ENCODE measurements at regions not wholly inside any gene's neighbourhood (a gene's known extent, or its start where the extent isn't known, plus 50 kb on each side); places are given as distances from the start of the nearest gene placed in this dataset.

- TF ChIP-seq, protein P1, sequence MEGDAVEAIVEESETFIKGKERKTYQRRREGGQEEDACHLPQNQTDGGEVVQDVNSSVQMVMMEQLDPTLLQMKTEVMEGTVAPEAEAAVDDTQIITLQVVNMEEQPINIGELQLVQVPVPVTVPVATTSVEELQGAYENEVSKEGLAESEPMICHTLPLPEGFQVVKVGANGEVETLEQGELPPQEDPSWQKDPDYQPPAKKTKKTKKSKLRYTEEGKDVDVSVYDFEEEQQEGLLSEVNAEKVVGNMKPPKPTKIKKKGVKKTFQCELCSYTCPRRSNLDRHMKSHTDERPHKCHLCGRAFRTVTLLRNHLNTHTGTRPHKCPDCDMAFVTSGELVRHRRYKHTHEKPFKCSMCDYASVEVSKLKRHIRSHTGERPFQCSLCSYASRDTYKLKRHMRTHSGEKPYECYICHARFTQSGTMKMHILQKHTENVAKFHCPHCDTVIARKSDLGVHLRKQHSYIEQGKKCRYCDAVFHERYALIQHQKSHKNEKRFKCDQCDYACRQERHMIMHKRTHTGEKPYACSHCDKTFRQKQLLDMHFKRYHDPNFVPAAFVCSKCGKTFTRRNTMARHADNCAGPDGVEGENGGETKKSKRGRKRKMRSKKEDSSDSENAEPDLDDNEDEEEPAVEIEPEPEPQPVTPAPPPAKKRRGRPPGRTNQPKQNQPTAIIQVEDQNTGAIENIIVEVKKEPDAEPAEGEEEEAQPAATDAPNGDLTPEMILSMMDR (IDR thresholded peaks at IDR 0.05): no peak
- no peak for TF ChIP-seq POLR2A (IDR thresholded peaks at IDR 0.05)
- no peak for TF ChIP-seq POLR2AphosphoS5 (IDR thresholded peaks at IDR 0.05)
These were observed 111.5 kb upstream of the ETV3 start for GRCh38 chr1:157249739-157250138.

All from breast epithelium (tissue), 3 donors.